ENCODE measurements at regions not wholly inside any gene's neighbourhood (a gene's known extent, or its start where the extent isn't known, plus 50 kb on each side); places are given as distances from the start of the nearest gene placed in this dataset.

DNA sequence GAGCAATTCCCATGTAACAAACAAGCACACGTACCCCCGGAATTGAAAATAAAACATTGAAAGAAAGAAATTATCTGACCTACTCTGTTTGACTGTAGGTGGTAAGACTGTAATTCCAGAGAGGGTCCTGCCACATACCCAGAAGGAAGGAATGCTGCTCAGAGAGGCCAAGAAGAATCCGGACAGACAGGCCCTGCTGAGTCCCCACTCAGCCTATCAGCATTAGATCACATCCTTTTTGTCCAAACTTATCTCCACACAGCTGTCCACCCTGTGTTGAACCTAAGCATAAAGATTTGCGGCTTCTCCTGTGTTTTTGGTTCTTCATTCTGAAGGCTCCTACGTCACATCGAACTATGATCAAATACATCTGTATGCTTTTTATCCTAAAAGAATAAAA, 591.9 kb downstream of the QKI start:
- TF ChIP-seq CTCF (IDR thresholded peaks at IDR 0.05) (no peak), POLR2A (IDR thresholded peaks at IDR 0.05) (no peak)
